ENCODE measurements at regions not wholly inside any gene's neighbourhood (a gene's known extent, or its start where the extent isn't known, plus 50 kb on each side); places are given as distances from the start of the nearest gene placed in this dataset.

- TF ChIP-seq CTCF (optimal IDR thresholded peaks at IDR 0.05 in 1 of 3, IDR thresholded peaks at IDR 0.05 in 1 of 3, conservative IDR thresholded peaks at IDR 0.05 in 1 of 3; ENCODE audit: extremely low read depth in 1 of 3, insufficient read depth in 2 of 3, low read length in 3 of 3) = no peak
- TF ChIP-seq EZH2 (IDR thresholded peaks at IDR 0.05; ENCODE audit: low read length) = no peak
These were observed 278.8 kb downstream of the RND3 start for GRCh38 chr2:150208689-150209088.

Measured in keratinocyte (primary cell).